HUES6 (cell line): ENCODE measurements at regions not wholly inside any gene's neighbourhood (a gene's known extent, or its start where the extent isn't known, plus 50 kb on each side); places are given as distances from the start of the nearest gene placed in this dataset.

ENCODE experiments used
- H3K27ac ChIP-seq: 2 replicates; pipeline ENCODE4 v1.7.0; 2013; ENCODE audit warnings: low read depth, mild to moderate bottlenecking, low read length, inconsistent platforms
- H3K27me3 ChIP-seq: 2 replicates; pipeline ENCODE4 v1.6.1; 2013; ENCODE audit warnings: low read length; ENCODE audit not compliant: control insufficient read depth, insufficient read depth
- H3K36me3 ChIP-seq: 2 replicates; pipeline ENCODE4 v1.6.1; 2013; ENCODE audit warnings: low read length; ENCODE audit not compliant: control insufficient read depth, insufficient read depth
- H3K4me1 ChIP-seq: 2 replicates; pipeline ENCODE4 v1.6.1; 2013; ENCODE audit warnings: low read length; ENCODE audit not compliant: control insufficient read depth, insufficient read depth
- H3K4me3 ChIP-seq: 2 replicates; pipeline ENCODE4 v1.5.1; 2013; ENCODE audit warnings: low read depth, low read length
- H3K9ac ChIP-seq: one replicate; pipeline ENCODE4 v1.6.1; 2013; ENCODE audit warnings: mild to moderate bottlenecking, low read length
- H3K9me3 ChIP-seq: 2 replicates; pipeline ENCODE4 v1.6.1; 2013; ENCODE audit warnings: low read depth, low read length; ENCODE audit not compliant: control insufficient read depth, insufficient read depth

DNA sequence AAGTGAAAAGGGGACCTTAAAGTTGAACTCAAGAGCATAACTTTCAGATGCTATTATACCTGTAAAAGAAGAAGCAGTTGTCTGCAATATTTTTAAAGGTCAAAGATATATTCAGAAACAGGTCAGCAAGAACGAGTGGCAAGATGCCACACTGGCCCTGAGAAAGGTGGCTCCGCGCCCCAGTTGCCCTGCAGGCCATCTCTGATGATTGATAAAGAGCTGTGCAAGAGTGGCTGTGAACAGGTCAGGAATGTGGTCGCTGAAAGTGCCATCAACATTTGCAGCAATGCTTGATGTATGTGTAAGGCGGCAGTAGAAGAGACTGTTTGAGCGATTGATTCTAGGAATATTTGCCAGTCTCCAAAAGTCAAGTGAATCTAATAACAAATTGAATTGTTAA lies 664.2 kb upstream of the SLC10A2 start:
- Histone ChIP-seq H3K27ac (no peak overlapping the region), H3K9me3 (no peaks in the 10 kb centered on the region), H3K9ac (no peak overlapping the region), H3K27me3 (no peaks in the 10 kb centered on the region), H3K36me3 (no peaks in the 10 kb centered on the region), H3K4me3 (no peak overlapping the region), H3K4me1 (no peaks in the 10 kb centered on the region)

DNA sequence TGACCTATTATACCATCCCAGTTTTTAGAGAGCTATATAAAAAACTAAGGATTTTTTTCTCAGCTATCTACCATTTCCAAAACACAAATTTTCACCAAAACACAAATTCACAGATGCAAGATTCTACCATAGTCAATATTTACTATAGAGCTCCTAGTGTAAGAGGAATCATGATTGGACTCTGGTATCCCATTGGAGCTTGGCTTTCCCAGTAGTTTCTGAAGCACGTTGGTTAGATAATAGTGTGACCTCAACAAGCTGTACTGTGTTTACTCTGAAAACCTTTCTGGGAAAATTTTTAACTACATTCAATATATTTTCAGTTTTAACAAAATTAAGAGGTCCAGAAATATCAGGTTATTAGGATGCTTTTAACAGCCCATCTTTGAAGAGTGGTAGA lies 660.6 kb upstream of the SLC10A2 start:
- Histone ChIP-seq H3K9ac (no peak overlapping the region), H3K27ac (no peak overlapping the region), H3K27me3 (no peaks in the 10 kb centered on the region), H3K4me3 (no peak overlapping the region), H3K36me3 (no peaks in the 10 kb centered on the region), H3K9me3 (no peaks in the 10 kb centered on the region), H3K4me1 (no peaks in the 10 kb centered on the region)

DNA sequence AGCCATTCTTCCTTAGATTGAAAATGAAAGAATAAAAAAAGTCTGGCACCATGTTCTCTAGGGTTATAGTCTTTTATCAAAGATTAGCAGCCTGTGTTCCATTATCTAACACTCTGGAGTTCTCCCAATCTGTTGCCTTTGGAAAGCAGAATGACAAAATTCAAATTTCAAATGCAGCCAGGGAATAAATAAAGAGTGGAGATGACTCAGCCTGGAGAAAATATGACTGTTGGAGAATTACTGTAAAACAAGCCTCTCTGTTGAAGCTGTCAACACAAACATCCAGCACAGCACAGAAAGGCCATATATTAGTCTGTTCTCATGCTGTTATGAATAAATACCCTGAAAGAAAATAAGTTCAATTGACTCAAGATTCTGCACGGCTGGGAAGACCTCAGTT lies 650.5 kb upstream of the SLC10A2 start:
- H3K9me3 ChIP-seq, result no peaks in the 10 kb centered on the region
- no peaks in the 10 kb centered on the region for H3K27me3 ChIP-seq
- H3K4me1 ChIP-seq, result no peaks in the 10 kb centered on the region
- no peak overlapping the region for H3K4me3 ChIP-seq
- H3K9ac ChIP-seq, result no peak overlapping the region
- no peak overlapping the region for H3K27ac ChIP-seq
- no peaks in the 10 kb centered on the region for H3K36me3 ChIP-seq

DNA sequence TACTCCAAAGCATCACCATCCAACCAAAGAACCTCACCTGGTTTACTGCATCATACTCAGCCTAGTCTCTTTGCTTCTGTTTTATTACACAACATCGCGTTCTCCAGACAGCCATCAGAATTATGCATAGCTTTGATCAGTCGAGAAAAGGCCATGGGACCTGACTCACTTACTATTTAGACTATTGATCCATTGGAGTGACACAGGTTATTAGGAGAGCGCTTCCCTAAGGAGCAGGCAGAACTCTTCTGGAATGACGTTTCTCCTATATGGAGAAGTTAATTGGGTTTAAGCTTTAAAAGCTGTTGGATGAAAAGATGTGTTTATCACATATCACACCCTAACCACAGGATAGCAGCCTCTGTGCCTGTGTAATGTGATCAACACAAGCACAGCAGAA lies 649.1 kb upstream of the SLC10A2 start:
- H3K27ac ChIP-seq, result no peak overlapping the region
- H3K36me3 ChIP-seq, result no peaks in the 10 kb centered on the region

DNA sequence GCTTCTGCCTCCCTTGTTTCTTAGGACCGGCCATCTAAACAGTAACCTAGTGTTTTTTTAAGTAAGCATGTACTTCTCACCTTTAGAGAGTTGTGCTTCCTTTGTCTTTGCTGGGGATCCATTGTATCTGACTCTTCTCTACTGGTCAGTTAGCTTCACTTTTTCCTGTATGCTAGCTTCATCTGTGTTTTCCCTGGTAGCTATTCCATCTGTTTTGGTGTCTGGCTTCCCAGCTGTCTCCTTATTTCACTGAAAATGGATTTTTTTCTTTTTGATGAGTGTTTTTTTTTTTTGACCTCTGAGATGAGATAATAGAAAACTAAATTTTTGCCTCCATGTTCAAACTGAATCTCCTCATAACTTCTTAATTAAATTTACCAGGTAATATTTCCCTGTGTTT lies 637.0 kb upstream of the SLC10A2 start:
- no peaks in the 10 kb centered on the region for H3K4me1 ChIP-seq
- H3K9me3 ChIP-seq, result no peaks in the 10 kb centered on the region
- H3K36me3 ChIP-seq, result no peaks in the 10 kb centered on the region
- H3K9ac ChIP-seq, result no peak overlapping the region
- H3K4me3 ChIP-seq, result no peak overlapping the region
- no peak overlapping the region for H3K27ac ChIP-seq
- H3K27me3 ChIP-seq, result no peaks in the 10 kb centered on the region

More for the DNA sequence above, 649.1 kb upstream of the SLC10A2 start:
- Histone ChIP-seq H3K9ac (no peak overlapping the region), H3K9me3 (no peaks in the 10 kb centered on the region), H3K27me3 (no peaks in the 10 kb centered on the region), H3K4me3 (no peak overlapping the region), H3K4me1 (no peaks in the 10 kb centered on the region)

DNA sequence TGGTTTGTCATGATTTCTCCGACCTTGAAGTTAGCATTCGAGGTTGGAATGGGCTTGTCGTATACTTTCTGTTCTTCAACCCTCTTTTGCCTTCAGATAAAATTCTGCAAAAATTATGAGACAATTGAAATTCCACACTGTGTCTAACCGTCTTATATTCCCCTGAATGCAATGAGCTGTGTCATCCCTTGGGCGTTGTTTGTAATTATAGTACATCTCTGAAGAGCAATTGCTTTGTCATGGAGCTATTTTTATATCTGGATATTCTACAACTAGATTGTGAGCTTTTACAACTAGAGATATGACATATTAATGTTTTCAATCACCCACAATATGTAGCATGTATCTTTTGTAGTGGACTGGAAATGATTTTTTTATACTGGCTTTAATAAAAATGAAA lies 631.8 kb upstream of the SLC10A2 start:
- no peaks in the 10 kb centered on the region for H3K9me3 ChIP-seq
- H3K9ac ChIP-seq, result no peak overlapping the region
- H3K27me3 ChIP-seq, result no peaks in the 10 kb centered on the region
- H3K36me3 ChIP-seq, result no peaks in the 10 kb centered on the region
- no peak overlapping the region for H3K4me3 ChIP-seq
- H3K27ac ChIP-seq, result no peak overlapping the region
- peaks cover 9% of the 10 kb centered on the region; the same call in 1 of the 2 replicates for H3K4me1 ChIP-seq

DNA sequence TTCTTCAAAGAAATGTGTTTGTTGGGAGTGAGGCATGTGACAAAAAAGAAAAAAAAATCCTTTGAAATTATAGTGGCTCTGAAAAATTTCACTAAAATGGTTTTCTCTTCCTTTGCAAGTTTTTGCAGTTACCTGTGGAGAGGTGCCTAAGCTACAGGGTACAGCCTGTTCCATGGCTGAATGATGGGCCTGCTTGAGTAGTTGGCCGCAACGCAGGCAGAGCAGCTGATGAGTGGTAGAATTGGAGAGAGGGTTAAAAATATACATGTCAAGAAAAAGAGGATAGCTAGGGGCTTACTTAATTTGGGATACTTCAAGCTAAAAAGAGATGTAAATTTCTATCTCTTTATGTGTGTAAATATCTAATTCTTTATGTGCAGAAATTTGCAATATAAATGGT lies 629.1 kb upstream of the SLC10A2 start:
- no peaks in the 10 kb centered on the region for H3K9me3 ChIP-seq
- H3K4me1 ChIP-seq, result peaks cover 9% of the 10 kb centered on the region; the same call in 1 of the 2 replicates
- H3K27ac ChIP-seq, result no peak overlapping the region
- no peaks in the 10 kb centered on the region for H3K36me3 ChIP-seq
- no peaks in the 10 kb centered on the region for H3K27me3 ChIP-seq
- no peak overlapping the region for H3K9ac ChIP-seq
- H3K4me3 ChIP-seq, result no peak overlapping the region

DNA sequence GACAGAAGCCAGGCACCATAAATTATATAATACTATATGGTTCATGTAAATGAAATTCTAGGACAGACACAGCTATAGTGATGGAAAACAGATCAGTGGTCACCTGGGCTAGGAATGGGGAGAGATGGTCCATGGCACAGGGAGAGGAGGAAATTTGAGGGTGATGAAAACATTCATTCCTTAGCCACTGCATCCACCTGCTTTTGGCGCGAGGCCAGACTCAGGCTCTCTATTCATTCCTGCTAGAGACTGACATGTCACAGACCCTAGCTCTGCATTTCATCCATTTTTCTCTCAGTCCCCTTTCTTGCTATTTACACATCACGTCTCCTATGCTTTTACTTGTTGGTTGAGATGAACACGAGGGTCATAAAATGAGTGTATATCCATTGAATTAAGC lies 628.3 kb upstream of the SLC10A2 start:
- Histone ChIP-seq H3K27me3 (no peaks in the 10 kb centered on the region), H3K4me3 (no peak overlapping the region), H3K36me3 (no peaks in the 10 kb centered on the region), H3K9me3 (no peaks in the 10 kb centered on the region), H3K4me1 (peaks cover 9% of the 10 kb centered on the region; the same call in 1 of the 2 replicates), H3K9ac (no peak overlapping the region), H3K27ac (no peak overlapping the region)

DNA sequence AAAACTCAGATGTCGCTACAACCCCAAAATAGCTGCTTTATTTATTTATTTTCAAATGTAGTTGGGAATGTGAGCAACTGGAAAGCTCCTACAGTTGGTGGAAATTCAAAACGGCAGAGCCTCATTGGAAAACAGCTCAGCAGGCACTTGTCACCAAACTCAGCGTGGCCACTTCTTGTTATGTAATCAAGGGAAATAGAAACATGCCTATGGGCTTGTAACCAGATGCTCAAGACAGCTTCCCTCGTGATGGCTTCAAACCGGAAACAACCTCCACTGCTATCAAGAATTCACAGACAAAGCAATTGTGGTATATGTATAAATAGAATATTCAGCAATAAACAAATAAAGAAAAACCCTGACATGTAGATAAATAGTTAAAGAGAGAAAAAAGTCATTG lies 627.8 kb upstream of the SLC10A2 start:
- Histone ChIP-seq H3K27ac (no peak overlapping the region), H3K36me3 (no peaks in the 10 kb centered on the region), H3K9ac (no peak overlapping the region), H3K4me3 (no peak overlapping the region), H3K9me3 (no peaks in the 10 kb centered on the region), H3K27me3 (no peaks in the 10 kb centered on the region), H3K4me1 (peaks cover 9% of the 10 kb centered on the region; the same call in 1 of the 2 replicates)

DNA sequence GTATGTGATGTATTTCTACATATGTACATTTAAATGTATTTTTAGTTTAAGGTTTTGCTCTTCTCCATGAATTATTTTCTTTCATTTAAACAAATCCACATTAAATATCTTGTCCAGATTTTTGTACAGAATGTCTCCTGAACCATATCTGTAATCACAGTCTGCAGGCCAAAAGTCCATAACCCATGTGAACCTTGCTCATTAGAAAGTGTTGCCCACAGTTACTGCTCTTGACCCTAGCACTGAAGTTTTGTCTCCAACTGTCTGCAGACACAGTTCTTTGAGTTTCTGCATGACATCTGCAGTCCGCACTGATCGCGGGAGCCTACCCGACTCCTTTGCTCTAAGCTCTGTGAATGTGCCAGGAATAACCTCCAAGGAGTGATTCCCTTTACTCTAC lies 626.2 kb upstream of the SLC10A2 start:
- peaks cover 9% of the 10 kb centered on the region; the same call in 1 of the 2 replicates for H3K4me1 ChIP-seq
- no peaks in the 10 kb centered on the region for H3K27me3 ChIP-seq
- no peak overlapping the region for H3K4me3 ChIP-seq
- no peak overlapping the region for H3K27ac ChIP-seq
- no peaks in the 10 kb centered on the region for H3K36me3 ChIP-seq
- no peaks in the 10 kb centered on the region for H3K9me3 ChIP-seq
- no peak overlapping the region for H3K9ac ChIP-seq

DNA sequence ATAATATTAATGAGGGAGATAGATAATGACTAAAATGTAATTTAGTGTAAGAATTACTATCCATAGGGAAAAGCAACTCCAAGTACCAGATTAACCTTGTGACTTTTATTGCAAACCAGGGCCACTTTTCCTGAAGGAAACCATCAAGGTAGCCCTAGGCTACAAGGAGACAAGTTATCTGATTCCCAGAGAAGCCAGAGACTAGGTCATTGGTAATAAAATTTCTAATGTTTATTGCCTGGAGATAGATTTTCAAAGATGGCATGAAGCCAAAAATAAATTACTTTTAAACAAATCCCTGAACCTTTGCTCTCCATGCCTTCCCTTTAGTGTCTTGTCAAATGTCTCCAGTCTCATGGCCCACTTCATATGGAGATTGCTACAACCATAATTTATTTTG lies 610.1 kb upstream of the SLC10A2 start:
- no peak overlapping the region for H3K27ac ChIP-seq

DNA sequence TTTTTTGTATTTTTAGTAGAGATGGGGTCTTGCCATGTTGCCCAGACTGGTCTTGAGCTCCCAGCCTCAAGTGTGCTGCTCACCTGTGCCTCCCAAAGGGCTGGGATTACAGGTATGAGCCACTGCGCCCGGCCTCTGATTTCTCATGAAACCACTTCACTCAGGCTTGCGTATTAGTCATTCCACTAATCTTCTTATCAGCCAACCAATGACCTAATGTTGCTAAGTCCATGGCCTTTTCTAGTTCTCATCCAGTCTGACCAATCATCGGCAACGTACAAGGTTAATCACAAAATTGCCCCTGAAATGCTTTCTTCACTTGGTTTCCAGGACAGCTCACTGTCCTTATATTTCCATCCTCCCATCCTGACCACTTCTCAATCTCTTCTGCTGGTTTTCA lies 605.3 kb upstream of the SLC10A2 start:
- Histone ChIP-seq H3K36me3 (no peaks in the 10 kb centered on the region), H3K27ac (no peak overlapping the region), H3K27me3 (no peaks in the 10 kb centered on the region), H3K4me3 (no peak overlapping the region), H3K9me3 (no peaks in the 10 kb centered on the region), H3K4me1 (no peaks in the 10 kb centered on the region), H3K9ac (no peak overlapping the region)

More for the DNA sequence above, 610.1 kb upstream of the SLC10A2 start:
- no peaks in the 10 kb centered on the region for H3K36me3 ChIP-seq
- H3K4me1 ChIP-seq, result no peaks in the 10 kb centered on the region
- H3K9ac ChIP-seq, result no peak overlapping the region
- no peak overlapping the region for H3K4me3 ChIP-seq
- no peaks in the 10 kb centered on the region for H3K9me3 ChIP-seq
- no peaks in the 10 kb centered on the region for H3K27me3 ChIP-seq
